ENCODE measurements at regions not wholly inside any gene's neighbourhood (a gene's known extent, or its start where the extent isn't known, plus 50 kb on each side); places are given as distances from the start of the nearest gene placed in this dataset.
"Not testable (repeated sequence)": the region's sequence is repeated elsewhere in the genome, so short reads cannot be mapped to it uniquely, and the experiment has no call there.

DNA sequence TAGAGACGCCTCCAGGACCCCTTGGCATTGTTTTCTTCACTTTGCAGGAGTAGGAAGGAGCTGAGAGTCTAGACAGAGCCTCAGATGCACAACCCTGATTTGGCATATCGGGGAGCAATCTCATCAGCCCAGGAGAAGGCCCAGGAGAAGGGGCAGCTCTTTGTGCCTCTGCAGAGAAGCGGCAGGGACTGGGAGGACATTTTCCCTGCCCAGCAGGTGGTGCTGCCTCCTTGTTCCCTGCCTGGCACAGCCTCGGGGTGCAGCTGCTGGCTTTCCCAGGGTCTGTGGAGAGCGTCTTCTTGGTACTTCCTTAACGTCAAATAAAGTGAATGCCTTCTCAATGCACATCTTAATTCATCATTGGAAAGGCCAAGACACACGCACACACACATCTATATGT lies 419.5 kb downstream of the TMEM121 start:
- DNase-seq, result no peak

DNA sequence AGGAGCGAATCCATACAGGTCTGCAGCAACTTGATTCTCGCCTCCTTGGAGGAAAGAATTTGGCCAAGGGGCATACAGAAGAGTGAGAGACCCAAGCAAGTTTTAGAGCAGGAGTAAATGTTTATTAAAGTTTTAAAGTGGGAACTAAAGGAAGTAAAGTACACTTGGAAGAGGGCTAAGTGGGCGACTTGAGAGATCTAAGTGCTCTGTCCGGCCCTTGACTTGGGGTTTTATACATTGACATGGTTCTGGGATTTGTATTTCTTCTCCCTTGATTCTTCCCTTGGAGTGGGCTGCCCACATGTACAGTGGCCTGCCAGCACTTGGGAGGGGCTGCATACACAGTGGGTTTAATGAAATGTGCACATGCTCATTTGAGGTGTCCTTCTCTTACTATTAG lies 421.2 kb downstream of the TMEM121 start:
- DNase-seq, result no peak

DNA sequence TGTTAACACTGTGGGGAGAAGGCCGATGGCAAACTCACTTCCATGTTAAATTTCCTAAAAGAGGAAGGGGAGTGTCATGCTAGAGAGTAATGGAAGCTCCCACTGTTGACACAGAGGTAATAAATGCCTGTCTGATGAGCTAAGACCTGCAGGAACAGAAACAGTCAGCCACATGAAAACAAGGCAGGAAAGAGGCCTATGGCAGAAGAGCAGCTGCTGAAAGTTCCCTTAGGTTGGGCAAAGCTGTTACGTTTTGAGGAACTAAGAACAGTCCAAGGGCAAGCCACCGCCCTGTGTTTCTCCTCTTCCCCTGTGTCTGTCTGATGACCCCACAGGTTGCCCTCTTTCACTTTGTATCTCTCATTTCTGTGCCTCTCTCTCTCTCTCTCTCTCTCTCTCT lies 422.6 kb downstream of the TMEM121 start:
- DNase-seq, result not testable (repeated sequence)

DNA sequence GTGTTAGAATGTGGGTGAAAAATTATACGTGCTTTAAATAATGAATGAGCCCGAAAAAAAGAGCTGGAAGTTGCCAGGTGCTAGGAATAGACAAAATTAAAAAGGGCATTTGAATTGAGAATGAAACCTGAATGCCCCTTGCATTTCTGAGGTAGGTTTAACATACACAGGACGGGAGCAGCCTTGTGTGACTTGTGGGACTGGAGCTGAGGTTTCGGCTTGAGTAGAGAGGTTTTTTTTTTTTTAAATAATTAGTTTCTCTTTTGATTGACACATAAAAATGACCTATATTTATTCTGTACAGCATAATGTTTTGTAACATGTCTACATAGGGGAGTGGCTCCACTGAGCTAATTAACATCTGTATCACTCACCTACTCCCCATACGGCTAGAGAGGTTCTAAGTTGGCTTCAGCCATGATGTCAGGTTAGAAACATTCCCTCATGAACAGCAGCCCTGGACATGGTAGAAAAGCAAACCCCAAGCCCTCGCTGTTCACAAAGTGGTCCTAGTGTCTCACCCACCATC lies 424.0 kb downstream of the TMEM121 start:
- DNase-seq, result not testable (repeated sequence)

DNA sequence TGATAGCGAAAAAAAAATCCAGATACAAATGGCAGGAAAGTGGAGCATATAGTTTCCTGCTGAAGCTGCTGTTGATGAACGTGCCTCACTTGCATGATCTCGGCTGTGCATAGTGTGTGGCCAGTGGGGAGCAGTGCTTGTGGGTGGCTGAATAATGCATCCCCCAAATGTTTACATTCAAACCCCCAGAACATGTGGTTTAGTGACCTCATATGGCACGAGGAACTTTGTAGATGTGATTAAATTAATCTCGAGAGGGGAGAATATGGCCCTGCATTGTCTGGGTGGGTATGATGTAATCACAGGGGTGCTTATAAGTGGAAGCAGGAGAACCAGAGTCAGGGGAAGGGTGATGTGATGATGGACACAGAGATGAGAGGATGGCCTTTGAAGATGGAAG lies 425.0 kb downstream of the TMEM121 start:
- DNase-seq, result no peak

DNA sequence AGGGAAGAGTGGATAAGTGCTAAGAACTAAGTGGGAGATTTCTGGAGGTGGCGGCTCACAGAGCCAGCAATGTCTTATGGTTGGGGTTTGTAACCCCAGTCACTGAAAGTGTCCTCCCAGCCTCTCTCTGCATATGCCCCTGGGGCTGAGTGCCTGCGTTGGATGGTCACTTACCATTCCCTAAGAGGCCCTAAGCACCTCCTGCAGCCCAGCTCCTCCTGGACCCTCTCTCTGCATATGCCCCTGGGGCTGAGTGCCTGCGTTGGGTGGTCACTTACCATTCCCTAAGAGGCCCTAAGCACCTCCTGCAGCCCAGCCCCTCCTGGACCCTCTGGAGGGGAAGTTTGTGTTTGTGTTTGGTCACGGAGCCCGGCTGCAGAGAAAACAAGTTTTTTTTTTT lies 425.8 kb downstream of the TMEM121 start:
- no peak for DNase-seq

DNA sequence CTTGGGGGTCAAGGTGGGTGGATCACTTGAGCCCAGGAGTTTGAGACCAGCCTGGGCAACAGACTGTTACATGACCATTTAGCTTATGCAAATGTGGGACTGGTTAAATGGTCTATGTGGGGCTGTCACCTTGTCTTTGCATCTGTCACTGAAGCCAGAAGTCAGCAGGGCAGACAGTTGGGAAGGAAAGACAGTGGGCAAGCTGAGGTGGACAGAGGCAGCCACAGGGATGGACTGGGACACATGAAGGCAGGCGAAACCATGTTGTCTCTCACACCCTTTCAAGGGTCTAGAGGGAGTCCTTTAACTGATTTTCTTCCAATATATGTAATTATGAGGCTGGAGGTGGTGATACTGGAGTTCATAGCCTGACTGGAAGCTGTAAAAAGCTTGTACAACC lies 426.4 kb downstream of the TMEM121 start:
- no peak for DNase-seq

DNA sequence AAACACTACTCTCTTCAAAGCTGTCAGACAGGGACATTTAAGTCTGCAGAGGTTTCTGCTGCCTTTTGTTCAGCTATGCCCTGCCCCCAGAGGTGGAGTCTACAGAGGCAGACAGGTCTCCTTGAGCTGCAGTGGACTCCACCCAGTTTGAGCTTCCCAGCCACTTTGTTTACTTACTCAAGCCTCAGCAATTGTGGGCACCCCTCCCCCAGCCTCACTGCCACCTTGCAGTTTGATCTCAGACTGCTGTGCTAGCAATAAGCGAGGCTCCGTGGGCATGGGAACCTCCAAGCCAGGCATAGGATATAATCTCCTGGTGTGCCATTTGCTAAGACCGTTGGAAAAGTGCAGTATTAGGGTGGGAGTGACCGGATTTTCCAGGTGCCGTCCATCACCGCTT lies 435.2 kb downstream of the TMEM121 start:
- not testable (repeated sequence) for DNase-seq

DNA sequence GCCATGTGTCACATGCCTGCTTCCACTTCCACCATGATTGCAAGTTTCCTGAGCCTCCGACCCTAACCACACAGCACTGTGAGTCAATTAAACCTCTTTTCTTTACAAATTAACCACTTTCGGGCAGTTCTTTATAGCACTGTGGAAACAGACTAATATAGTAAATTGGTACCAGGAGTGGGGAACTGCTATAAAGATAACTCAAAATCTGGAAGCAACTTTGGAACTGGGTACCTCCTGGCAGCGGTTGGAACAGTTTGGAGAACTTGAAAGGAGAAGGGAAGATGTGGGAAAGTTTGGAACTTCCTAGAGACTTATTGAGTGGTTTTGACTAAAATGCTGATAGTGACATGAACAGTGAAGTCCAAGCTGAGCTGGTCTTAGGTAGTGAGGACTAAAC lies 436.1 kb downstream of the TMEM121 start:
- no peak for DNase-seq

DNA sequence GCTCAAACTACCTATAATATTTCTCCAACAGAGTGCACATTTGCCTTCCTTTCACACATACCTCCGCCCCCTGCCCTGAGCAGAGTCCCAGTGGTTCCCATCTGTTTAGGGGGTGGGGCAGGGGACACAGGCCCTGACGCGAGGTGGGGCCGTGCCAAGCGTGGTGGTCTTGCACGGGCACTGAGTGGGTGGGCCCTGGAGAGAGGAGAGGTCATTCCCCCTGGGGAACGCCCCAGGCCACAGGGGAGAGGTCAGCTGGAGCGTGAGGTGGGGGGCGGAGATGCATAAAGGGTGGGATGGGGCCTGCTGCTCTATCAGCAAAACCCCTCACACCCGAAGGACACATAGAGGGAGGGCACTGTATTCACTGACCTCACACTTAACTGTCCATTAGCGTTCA lies 441.9 kb downstream of the TMEM121 start:
- no peak for DNase-seq

DNA sequence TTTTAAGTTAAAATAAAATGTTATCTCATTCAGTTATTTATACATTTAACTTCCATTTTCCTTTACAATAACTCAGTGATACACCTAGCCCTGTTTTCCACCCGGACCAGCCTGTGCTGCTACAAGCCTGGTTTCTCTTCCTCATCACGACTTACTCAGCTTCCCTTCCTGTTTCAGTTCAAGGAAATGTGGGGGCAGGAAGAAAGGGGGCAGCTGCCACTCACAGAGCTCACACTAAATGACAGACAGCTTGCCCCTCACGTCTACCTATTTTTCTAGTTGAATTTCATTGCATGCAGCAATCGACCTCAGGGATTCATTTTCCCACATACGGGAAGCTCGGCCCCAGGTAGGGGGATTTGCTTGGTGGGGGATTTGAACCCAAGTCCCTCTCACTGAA lies 442.6 kb downstream of the TMEM121 start:
- DNase-seq, result not testable (repeated sequence)

DNA sequence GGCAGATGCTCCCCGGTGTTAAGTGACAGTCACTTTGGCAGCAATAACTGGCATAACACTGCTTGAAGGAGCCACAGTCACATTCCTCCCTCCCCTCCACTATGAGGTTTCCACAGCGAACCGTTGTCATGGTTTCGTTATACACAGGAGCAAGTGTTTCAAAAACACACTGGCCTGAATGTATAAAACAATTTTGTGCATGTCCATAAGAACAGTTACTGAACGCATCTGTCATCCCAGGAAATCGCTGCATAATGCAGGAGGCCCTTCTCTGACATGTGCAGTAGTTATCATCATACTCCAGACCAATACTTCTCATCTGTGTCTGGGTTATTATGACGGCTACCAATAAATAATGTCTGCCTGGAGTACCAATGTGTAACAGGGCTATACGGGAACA lies 444.4 kb downstream of the TMEM121 start:
- not testable (repeated sequence) for DNase-seq

DNA sequence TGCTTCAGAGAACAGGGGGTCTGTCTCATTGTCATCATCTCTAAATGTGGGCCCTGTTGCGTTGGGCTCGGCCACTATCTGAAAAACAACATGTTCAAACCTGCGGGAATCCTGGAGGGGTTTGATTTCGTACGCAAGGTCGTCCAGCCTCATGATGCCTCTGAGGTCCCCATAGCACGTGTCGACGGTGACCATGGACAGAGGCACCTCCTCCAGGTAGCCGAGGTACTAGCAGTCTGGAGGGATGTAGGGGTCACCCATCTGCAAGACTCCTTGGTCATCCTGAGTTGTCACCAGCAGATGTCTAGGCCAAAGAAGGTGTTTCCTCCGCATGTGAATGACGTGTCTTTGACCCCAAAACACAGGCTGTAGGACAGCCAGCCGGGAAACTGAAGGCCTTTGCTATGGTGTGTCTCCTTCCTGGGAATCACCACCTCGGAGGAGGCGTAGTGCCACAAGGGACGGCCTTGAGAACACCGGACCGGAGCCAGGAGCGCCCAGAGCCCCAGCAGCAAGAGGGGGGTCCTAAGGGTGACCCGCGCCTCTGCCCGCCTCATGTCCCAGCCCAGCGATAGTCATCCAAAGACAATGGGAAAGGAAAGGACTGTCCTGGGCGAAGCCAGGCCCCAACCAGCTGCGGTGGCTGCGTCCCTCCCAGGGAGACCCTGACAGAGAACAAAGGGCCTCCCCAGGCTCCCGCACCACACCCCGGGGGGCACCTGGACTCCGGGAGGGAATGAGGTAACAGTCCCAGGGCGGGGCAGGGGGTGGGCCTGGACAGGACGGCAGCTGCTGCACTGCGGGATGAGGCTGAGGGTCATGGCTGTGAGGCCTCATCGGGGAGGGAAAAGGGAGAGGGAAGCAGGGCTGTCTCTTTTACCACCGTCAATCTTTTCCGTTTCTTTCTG lies 445.5 kb downstream of the TMEM121 start:
- no peak for DNase-seq

DNA sequence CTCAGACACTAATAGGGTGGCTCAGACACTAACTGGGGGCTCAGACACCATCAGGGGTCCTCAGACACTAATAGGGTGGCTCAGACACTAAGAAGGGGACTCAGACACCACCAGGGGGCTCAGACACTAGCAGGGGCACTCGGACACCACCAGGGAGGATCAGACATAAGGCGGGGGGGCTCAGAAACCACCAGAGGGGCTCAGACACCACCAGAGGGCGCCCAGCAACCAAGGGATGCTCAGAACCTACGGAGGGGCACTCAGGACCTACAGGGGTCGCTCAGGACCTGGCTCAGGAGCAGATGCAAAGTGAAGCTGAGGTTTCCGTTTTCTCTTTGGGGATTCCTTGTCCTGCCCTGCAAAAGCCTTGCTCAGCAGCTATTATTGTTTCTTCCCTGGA lies 448.5 kb downstream of the TMEM121 start:
- peak; percentile 82 for DNase-seq

DNA sequence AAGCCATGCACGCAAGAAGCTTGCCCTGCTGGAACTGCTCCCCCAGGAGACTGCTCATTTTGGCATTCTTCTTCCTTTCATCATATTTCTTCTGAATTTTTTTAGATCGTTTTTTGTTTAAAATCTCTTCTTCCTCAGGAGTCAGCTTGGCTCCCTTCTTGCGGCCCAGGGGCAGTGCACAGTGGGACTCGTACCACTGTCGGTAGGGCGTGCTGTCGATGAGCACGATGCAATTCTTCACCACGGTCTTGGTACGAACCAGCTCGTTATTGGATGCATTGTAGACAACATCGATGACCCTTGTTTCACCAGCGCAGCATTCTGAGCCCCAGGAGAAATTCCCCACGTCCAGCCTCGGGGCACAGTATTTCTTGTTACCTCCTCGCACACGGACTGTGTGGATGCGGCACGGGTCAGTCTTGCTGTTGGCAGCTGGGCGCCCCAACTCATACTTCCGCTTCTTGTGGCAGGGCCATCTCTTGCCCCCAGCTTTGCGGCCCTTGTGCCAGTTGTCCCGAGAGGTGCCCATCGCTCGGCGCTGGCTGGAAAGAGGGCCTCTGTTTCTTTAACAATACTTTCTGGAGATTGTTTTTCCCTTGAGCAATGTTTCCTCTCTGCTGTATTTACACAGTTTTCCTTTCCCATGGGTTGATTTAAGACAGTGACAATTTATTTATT lies 452.4 kb downstream of the TMEM121 start:
- no peak for DNase-seq

DNA sequence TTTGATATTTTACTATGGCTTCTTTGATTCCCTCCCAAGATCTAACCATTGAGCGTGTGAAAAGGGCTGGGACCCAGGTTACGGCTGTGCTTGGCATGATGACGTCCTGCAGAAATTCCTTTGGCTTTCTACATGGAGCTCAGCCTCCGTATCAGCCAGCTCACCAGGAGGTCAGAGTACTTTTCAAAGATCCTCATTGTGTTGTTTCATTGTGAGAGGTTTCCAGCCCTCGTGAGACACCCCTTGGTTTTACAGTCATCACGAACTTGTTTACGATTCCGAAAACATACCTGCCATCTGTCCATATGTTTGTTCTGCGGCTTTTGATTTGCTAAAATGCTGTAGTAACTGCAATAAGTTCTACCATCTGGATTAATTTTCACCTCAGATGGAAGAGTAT lies 453.1 kb downstream of the TMEM121 start:
- DNase-seq, result no peak

DNA sequence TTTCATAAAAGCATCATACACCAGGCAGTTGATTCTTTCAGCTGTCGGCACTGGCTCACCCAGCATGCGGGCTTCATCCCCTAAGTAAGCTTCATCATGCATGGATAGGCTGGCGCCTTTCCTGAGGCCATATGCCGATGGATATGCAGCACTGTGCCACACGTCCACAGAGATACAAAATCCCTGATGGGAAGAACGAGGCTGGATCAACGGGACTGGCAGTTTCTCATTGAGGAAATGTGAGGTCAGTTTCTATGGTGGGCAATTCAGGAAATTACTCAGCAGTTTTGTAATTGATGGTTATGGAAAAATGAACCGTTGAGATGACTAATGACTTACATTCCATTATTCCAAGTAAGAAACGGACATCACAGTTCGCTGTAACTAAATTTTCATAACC lies 453.8 kb downstream of the TMEM121 start:
- DNase-seq, result no peak

DNA sequence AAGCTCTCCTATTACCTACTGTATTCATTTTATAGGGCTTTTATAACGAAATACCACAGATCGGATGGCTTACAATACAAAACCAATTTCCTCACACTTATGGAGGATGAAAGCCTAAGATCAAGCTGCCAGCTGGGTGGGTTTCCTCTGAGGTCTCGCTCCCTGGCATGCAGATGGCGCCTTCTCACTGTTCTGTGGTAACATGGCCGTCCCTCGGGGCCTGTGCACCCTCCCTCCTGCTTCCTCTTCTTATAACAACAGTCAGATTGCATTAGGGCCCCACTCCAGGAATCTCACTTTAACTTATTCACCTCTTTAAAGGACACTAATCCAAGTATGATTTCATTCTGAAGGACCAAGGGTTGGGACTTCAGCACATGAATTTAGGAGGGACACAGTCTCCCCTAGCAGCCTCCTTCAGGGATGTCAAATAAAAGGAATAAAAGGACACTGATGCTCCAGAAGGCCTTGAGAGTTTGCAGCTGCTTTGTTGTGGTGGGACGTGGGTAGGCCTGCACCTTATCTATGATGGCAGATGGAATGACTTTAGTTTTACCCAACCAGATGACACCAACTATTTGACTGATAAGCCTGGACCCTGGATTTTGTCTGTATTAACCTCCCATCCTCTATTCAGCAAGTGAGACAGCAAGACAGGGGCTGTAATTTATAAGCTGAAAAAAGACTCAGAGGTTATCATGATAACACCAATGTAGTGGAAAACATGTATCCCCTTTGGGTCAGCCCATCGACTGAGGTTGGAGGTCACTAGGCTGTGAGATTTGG lies 455.3 kb downstream of the TMEM121 start:
- DNase-seq, result peak; percentile 76

DNA sequence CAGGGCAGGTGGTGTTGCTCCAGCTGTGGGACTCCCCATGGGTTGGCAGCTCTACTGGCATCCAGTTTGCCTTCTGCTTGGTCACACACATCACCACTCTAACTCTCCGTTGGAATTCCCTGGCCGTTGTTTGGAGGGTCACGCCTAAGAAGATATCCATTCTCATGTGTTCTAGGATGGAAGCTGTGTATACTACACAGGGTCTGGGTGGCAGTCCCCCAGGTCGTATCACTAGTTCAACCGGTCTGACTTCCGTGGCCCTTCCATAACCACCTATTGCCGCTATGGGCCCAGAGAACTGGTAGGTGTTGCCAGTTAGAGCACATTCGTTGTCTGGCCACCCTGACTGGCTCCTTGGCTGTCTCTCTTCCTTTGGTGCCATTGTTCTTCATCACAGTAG lies 456.3 kb downstream of the TMEM121 start:
- DNase-seq, result no peak

DNA sequence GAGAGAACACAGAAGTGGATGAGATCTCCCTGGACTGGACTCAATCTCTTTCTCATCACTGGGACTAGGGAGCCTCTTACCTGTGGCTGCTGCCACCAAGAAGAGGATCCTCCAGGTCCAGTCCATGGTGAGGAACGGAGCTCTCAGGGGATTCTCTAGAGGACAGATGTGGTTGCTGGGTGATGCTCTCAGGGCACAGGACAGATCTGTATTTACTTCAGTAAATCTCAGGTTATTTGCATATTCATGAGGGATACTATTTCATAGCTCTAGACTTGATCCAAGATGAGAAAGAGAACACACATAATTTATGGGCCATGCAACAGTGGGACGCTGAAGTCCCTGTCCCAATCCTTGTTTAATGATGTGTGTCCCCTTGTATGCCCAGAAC lies 460.5 kb downstream of the TMEM121 start:
- DNase-seq, result no peak

DNA sequence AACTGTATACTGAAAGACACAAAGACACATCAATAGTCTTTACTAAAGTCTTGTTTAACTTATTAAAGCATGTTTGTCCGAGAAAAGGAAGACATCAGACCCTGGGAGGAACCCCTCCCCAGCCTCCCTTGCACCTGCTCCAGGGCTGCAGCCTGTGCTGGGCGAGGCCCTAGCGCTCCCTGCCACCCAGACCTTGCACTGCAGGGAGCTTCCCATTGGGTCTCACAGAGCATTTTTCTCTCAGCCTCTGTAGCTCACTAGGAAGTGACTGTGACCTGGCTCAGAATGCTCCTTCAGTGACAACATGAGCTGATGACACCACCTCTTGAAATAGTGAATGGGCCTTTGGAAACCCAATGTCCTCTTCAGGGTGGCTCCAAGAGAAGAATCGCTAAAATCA lies 461.2 kb downstream of the TMEM121 start:
- no peak for DNase-seq

DNA sequence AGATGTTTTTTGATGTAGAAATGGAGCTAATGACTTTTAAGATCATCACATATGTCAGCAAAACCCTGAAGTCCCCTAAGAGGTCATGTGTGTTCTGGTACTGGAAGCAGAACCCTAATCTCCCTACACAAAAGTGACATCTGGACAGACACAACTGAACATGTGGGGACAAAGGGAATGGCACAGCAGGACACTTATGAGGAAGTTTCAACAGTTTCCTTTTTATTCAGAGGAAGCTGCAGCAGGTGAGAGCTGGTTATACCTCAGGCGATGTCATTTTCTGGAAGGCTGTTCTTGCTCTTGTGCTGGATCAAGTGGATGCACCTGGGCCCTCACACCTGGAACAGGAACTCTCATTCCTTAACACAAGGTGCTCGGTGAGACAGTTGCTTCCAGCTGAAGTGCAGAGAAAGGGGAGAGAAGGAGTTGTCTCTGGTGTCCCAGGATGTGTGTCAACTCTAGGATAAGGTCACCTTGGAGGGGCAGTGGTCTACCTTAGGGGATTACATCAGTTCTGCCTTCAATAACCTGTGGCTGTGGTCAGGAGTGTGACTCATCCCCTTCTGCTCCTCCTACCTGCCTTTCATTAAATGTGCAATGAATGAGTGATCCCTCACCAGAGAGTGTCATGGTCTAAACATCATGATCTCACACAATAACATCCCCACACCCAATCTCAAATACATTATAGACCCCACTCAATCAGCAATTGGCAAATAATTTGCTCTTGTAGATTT lies 463.4 kb downstream of the TMEM121 start:
- peak; percentile 70 for DNase-seq

DNA sequence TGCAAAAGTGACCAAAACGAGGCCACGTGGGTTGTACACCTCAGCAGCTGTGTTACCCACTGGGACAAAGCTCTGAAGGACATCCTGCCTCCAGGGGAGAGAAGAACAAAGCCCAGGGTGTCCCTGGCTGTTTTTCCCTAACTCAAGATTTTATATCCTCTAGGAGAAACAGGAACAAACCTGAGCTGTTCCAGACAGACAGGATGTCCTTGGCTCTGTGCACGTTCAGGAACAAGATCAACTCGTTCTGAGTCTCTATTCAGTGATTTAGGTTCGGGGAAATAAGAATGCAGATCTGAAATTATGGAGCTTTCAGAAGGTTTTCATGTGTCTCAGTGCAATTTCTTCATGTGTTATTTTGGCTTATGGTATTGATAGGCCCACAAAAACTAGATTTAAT lies 465.3 kb downstream of the TMEM121 start:
- not testable (repeated sequence) for DNase-seq

Measured in activated effector memory CD4-positive, alpha-beta T cell treated with anti-CD3 and anti-CD28 coated beads, Interleukin-2, amount 50 U/mL, for 16 hours (primary cell).